ENCODE measurements at regions not wholly inside any gene's neighbourhood (a gene's known extent, or its start where the extent isn't known, plus 50 kb on each side); places are given as distances from the start of the nearest gene placed in this dataset.
"Not testable (repeated sequence)": the region's sequence is repeated elsewhere in the genome, so short reads cannot be mapped to it uniquely, and the experiment has no call there.

GRCh38 chr2:160615706-160616105 is 122.1 kb upstream of the RBMS1 start:
- DNase-seq (no peak), ATAC-seq (no peak)
- Mint-ChIP-seq H3K9me3 (peaks cover 4 to 36% (median 17%) of the 10 kb centered on the region in 11 donors), H3K27me3 (peaks cover 0 to 10% (median 0%) of the 10 kb centered on the region in 5 donors), H3K27ac (no peak overlapping the region), H3K4me3 (no peak overlapping the region), H3K36me3 (peaks cover 0 to 18% (median 4%) of the 10 kb centered on the region in 5 donors), H3K4me1 (peaks cover 7 to 28% (median 23%) of the 10 kb centered on the region in 7 donors)
- no peak overlapping the region for H3K4me3 ChIP-seq (ENCODE audit: low read length)
- ChIA-PET CTCF (no interaction called here), POLR2A (no interaction called here)
- no peaks in the 10 kb centered on the region for H3K27me3 ChIP-seq (ENCODE audit: control insufficient read depth in 2 of 2, insufficient read depth in 2 of 2, low read length in 2 of 2)
- no peaks in the 10 kb centered on the region for H3K36me3 ChIP-seq (ENCODE audit: control insufficient read depth in 2 of 3, insufficient read depth in 3 of 3, low read length in 3 of 3)
- H3K4me1 ChIP-seq (ENCODE audit: control insufficient read depth in 2 of 2, insufficient read depth in 2 of 2, low read length in 2 of 2), result peaks cover 0 to 2% of the 10 kb centered on the region in 2 donors
- intact Hi-C loops (cut with micrococcal nuclease), result no loop called here
- H3K27ac ChIP-seq (ENCODE audit: low read depth, low read length), result no peak overlapping the region
- H3K9me3 ChIP-seq (ENCODE audit: control insufficient read depth in 2 of 3, low read length in 3 of 3), result peaks cover 0 to 9% (median 0%) of the 10 kb centered on the region in 3 experiments

- Histone ChIP-seq H3K4me3 (ENCODE audit: low read length) (no peak overlapping the region), H3K27me3 (ENCODE audit: control insufficient read depth in 2 of 2, insufficient read depth in 2 of 2, low read length in 2 of 2) (no peaks in the 10 kb centered on the region), H3K27ac (ENCODE audit: low read depth, low read length) (no peak overlapping the region), H3K4me1 (ENCODE audit: control insufficient read depth in 2 of 2, insufficient read depth in 2 of 2, low read length in 2 of 2) (no peaks in the 10 kb centered on the region), H3K9me3 (ENCODE audit: control insufficient read depth in 2 of 3, low read length in 3 of 3) (peaks cover 0 to 9% (median 0%) of the 10 kb centered on the region in 3 experiments), H3K36me3 (ENCODE audit: control insufficient read depth in 2 of 3, insufficient read depth in 3 of 3, low read length in 3 of 3) (no peaks in the 10 kb centered on the region)
- CTCF ChIA-PET, result no interaction called here
- Mint-ChIP-seq H3K4me1 (peaks cover 6 to 24% (median 19%) of the 10 kb centered on the region in 7 donors), H3K27ac (no peak overlapping the region), H3K9me3 (peaks cover 4 to 36% (median 17%) of the 10 kb centered on the region in 11 donors), H3K4me3 (no peak overlapping the region), H3K27me3 (peaks cover 0 to 7% (median 0%) of the 10 kb centered on the region in 5 donors), H3K36me3 (peaks cover 0 to 18% (median 4%) of the 10 kb centered on the region in 5 donors)
- ATAC-seq, result no peak
- intact Hi-C loops (cut with micrococcal nuclease), result no loop called here
- POLR2A ChIA-PET, result no interaction called here
- no peak for DNase-seq
Observed at GRCh38 chr2:160616149-160616548, 122.5 kb upstream of the RBMS1 start.

DNA sequence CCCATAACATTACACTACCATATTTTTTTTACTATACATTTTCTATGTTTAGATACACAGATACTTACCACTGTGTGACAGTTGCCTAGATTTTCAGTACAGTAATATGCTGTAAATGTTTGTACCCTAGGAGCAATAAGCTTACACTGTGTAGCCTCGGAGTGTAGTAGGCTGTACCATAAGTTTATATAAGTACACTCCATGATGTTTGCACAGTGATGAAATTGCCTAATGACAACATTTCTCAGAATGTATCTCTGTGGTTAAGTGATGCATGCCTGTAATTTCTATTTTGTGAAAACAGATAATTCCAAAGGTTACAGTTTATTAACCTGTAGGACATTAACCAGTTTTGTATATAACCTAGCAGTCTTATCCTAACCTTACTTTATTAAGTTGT is 128.1 kb upstream of the RBMS1 start:
- H3K27ac Mint-ChIP-seq, result no peak overlapping the region
- Histone ChIP-seq H3K36me3 (ENCODE audit: control insufficient read depth in 2 of 3, insufficient read depth in 3 of 3, low read length in 3 of 3) (no peaks in the 10 kb centered on the region), H3K27me3 (ENCODE audit: control insufficient read depth in 2 of 2, insufficient read depth in 2 of 2, low read length in 2 of 2) (no peaks in the 10 kb centered on the region), H3K4me3 (ENCODE audit: low read length) (no peak overlapping the region), H3K27ac (ENCODE audit: low read depth, low read length) (no peak overlapping the region), H3K4me1 (ENCODE audit: control insufficient read depth in 2 of 2, insufficient read depth in 2 of 2, low read length in 2 of 2) (no peaks in the 10 kb centered on the region), H3K9me3 (ENCODE audit: control insufficient read depth in 2 of 3, low read length in 3 of 3) (no peaks in the 10 kb centered on the region)
- peaks cover 0 to 1% (median 0%) of the 10 kb centered on the region in 5 donors for H3K27me3 Mint-ChIP-seq
- DNase-seq (no peak), ATAC-seq (no peak)
- intact Hi-C loops (cut with micrococcal nuclease), result no loop called here
- no peaks in the 10 kb centered on the region for H3K4me1 Mint-ChIP-seq
- CTCF ChIA-PET, result no interaction called here
- H3K9me3 Mint-ChIP-seq, result peaks cover 0 to 17% (median 5%) of the 10 kb centered on the region in 11 donors
- H3K36me3 Mint-ChIP-seq, result peaks cover 0 to 6% (median 0%) of the 10 kb centered on the region in 5 donors
- POLR2A ChIA-PET, result no interaction called here
- H3K4me3 Mint-ChIP-seq, result no peak overlapping the region

DNA sequence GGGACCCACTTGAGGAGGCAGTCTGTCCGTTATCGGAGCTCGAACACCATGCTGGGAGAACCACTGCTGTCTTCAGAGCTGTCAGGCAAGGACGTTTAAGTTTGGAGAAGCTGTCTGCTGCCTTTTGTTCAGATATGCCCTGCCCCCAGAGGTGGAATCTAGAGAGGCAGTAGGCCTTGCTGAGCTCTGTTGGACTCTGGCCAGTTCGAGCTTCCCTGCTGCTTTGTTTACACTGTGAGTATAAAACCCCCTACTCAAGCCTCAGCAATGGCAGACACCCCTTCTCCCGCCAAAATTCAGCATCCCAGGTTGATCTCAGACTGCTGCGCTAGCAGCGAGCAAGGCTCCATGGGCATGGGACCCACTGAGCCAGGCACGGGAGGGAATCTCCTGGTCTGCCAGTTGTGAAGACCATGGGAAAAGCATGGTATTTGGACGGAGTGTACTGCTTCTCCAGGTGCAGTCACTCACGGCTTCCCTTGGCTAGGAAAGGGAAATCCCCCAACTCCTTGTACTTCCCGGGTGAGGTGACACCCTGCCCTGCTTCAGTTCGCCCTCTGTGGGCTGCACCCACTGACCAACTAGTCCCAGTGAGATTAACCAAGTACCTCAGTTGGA is 134.5 kb upstream of the RBMS1 start:
- POLR2A ChIA-PET; H3K27me3 ChIP-seq (ENCODE audit: control insufficient read depth in 2 of 2, insufficient read depth in 2 of 2, low read length in 2 of 2); H3K4me3 Mint-ChIP-seq; H3K9me3 ChIP-seq (ENCODE audit: control insufficient read depth in 2 of 3, low read length in 3 of 3); CTCF ChIA-PET; H3K4me3 ChIP-seq (ENCODE audit: low read length); DNase-seq; H3K36me3 Mint-ChIP-seq; H3K36me3 ChIP-seq (ENCODE audit: control insufficient read depth in 2 of 3, insufficient read depth in 3 of 3, low read length in 3 of 3); intact Hi-C loops (cut with micrococcal nuclease); ATAC-seq; H3K4me1 ChIP-seq (ENCODE audit: control insufficient read depth in 2 of 2, insufficient read depth in 2 of 2, low read length in 2 of 2); H3K27me3 Mint-ChIP-seq; H3K27ac ChIP-seq (ENCODE audit: low read depth, low read length): not testable (repeated sequence)
- Mint-ChIP-seq H3K4me1 (peaks cover 0 to 12% (median 10%) of the 10 kb centered on the region in 7 donors), H3K27ac (peak overlapping the region in 1 of 9 donors; percentile 43), H3K9me3 (peaks cover 0 to 10% (median 2%) of the 10 kb centered on the region in 11 donors)

GRCh38 chr2:160628811-160629210 is 135.2 kb upstream of the RBMS1 start:
- ATAC-seq (no peak), DNase-seq (no peak)
- Mint-ChIP-seq H3K36me3 (peaks cover 0 to 6% (median 0%) of the 10 kb centered on the region in 5 donors), H3K27me3 (no peaks in the 10 kb centered on the region), H3K4me1 (peaks cover 0 to 13% (median 10%) of the 10 kb centered on the region in 7 donors), H3K9me3 (peaks cover 0 to 10% (median 2%) of the 10 kb centered on the region in 11 donors), H3K4me3 (no peak overlapping the region), H3K27ac (no peak overlapping the region)
- Histone ChIP-seq H3K4me3 (ENCODE audit: low read length) (no peak overlapping the region), H3K36me3 (ENCODE audit: control insufficient read depth in 2 of 3, insufficient read depth in 3 of 3, low read length in 3 of 3) (no peaks in the 10 kb centered on the region), H3K27ac (ENCODE audit: low read depth, low read length) (no peak overlapping the region), H3K4me1 (ENCODE audit: control insufficient read depth in 2 of 2, insufficient read depth in 2 of 2, low read length in 2 of 2) (no peaks in the 10 kb centered on the region), H3K27me3 (ENCODE audit: control insufficient read depth in 2 of 2, insufficient read depth in 2 of 2, low read length in 2 of 2) (peaks cover 0 to 3% of the 10 kb centered on the region in 2 donors), H3K9me3 (ENCODE audit: control insufficient read depth in 2 of 3, low read length in 3 of 3) (no peaks in the 10 kb centered on the region)
- CTCF ChIA-PET, result no interaction called here
- POLR2A ChIA-PET, result no interaction called here
- intact Hi-C loops (cut with micrococcal nuclease), result no loop called here

- no peak overlapping the region for H3K27ac Mint-ChIP-seq
- no peak overlapping the region for H3K27ac ChIP-seq (ENCODE audit: low read depth, low read length)
- H3K4me3 Mint-ChIP-seq, result no peak overlapping the region
- H3K9me3 ChIP-seq (ENCODE audit: control insufficient read depth in 2 of 3, low read length in 3 of 3), result no peaks in the 10 kb centered on the region
- H3K36me3 Mint-ChIP-seq, result peaks cover 0 to 4% (median 0%) of the 10 kb centered on the region in 5 donors
- H3K27me3 Mint-ChIP-seq, result no peaks in the 10 kb centered on the region
- H3K4me3 ChIP-seq (ENCODE audit: low read length), result no peak overlapping the region
- intact Hi-C loops (cut with micrococcal nuclease), result no loop called here
- H3K9me3 Mint-ChIP-seq, result peaks cover 0 to 6% (median 0%) of the 10 kb centered on the region in 11 donors
- H3K36me3 ChIP-seq (ENCODE audit: control insufficient read depth in 2 of 3, insufficient read depth in 3 of 3, low read length in 3 of 3), result no peaks in the 10 kb centered on the region
- no peak for ATAC-seq
- H3K4me1 Mint-ChIP-seq, result peaks cover 0 to 18% (median 11%) of the 10 kb centered on the region in 7 donors
- peaks cover 0 to 3% of the 10 kb centered on the region in 2 donors for H3K27me3 ChIP-seq (ENCODE audit: control insufficient read depth in 2 of 2, insufficient read depth in 2 of 2, low read length in 2 of 2)
- no peak for DNase-seq
- no peaks in the 10 kb centered on the region for H3K4me1 ChIP-seq (ENCODE audit: control insufficient read depth in 2 of 2, insufficient read depth in 2 of 2, low read length in 2 of 2)
- ChIA-PET POLR2A (no interaction called here), CTCF (no interaction called here)
Observed at GRCh38 chr2:160630801-160631590, 137.4 kb upstream of the RBMS1 start.

Data from naive thymus-derived CD4-positive, alpha-beta T cell (primary cell).